ENCODE measurements at regions not wholly inside any gene's neighbourhood (a gene's known extent, or its start where the extent isn't known, plus 50 kb on each side); places are given as distances from the start of the nearest gene placed in this dataset.
A peak's percentile ranks its signal among the peaks of the same experiment; 100 is the strongest.

- H4K20me1 ChIP-seq (ENCODE audit: insufficient read depth) = no peaks in the 10 kb centered on the region
- H3K27ac ChIP-seq = no peak overlapping the region
- no peak overlapping the region for H3K4me3 ChIP-seq (IDR thresholded peaks at IDR 0.05; ENCODE audit: insufficient read depth, low read depth, low read length)
- H3K9ac ChIP-seq = no peak overlapping the region
- H3K36me3 ChIP-seq (ENCODE audit: insufficient read depth) = no peaks in the 10 kb centered on the region
- no peak overlapping the region for H2AFZ ChIP-seq (ENCODE audit: low read depth)
- H3K27me3 ChIP-seq (ENCODE audit: insufficient read depth, low read depth) = no peaks in the 10 kb centered on the region
- H3K79me2 ChIP-seq (ENCODE audit: insufficient read depth, low read depth) = no peaks in the 10 kb centered on the region
- no peak overlapping the region for H3K4me2 ChIP-seq
- no peaks in the 10 kb centered on the region for H3K4me1 ChIP-seq (ENCODE audit: low read depth, poor library complexity, severe bottlenecking)
- TF ChIP-seq CTCF (conservative IDR thresholded peaks at IDR 0.05; ENCODE audit: low read depth, low read length) = no peak
Measured at GRCh38 chr6:86857783-86858182, 79.5 kb upstream of the HTR1E start.

GRCh38 chr6:86856937-86857563, 80.3 kb upstream of the HTR1E start:
- H3K4me1 ChIP-seq (ENCODE audit: low read depth, poor library complexity, severe bottlenecking) = no peaks in the 10 kb centered on the region
- no peaks in the 10 kb centered on the region for H3K36me3 ChIP-seq (ENCODE audit: insufficient read depth)
- TF ChIP-seq CTCF (conservative IDR thresholded peaks at IDR 0.05; ENCODE audit: low read depth, low read length) = peak; percentile 72
- H3K4me3 ChIP-seq (IDR thresholded peaks at IDR 0.05; ENCODE audit: insufficient read depth, low read depth, low read length) = no peak overlapping the region
- H3K27me3 ChIP-seq (ENCODE audit: insufficient read depth, low read depth) = no peaks in the 10 kb centered on the region
- H4K20me1 ChIP-seq (ENCODE audit: insufficient read depth) = no peaks in the 10 kb centered on the region
- H2AFZ ChIP-seq (ENCODE audit: low read depth) = no peak overlapping the region
- H3K79me2 ChIP-seq (ENCODE audit: insufficient read depth, low read depth) = no peaks in the 10 kb centered on the region
- no peak overlapping the region for H3K9ac ChIP-seq
- H3K4me2 ChIP-seq = no peak overlapping the region
- H3K27ac ChIP-seq = no peak overlapping the region

- H3K4me2 ChIP-seq = no peak overlapping the region
- no peak overlapping the region for H3K27ac ChIP-seq
- no peak for TF ChIP-seq CTCF (conservative IDR thresholded peaks at IDR 0.05; ENCODE audit: low read depth, low read length)
- no peaks in the 10 kb centered on the region for H3K36me3 ChIP-seq (ENCODE audit: insufficient read depth)
- H4K20me1 ChIP-seq (ENCODE audit: insufficient read depth) = no peaks in the 10 kb centered on the region
- H3K4me1 ChIP-seq (ENCODE audit: low read depth, poor library complexity, severe bottlenecking) = no peaks in the 10 kb centered on the region
- no peaks in the 10 kb centered on the region for H3K79me2 ChIP-seq (ENCODE audit: insufficient read depth, low read depth)
- H2AFZ ChIP-seq (ENCODE audit: low read depth) = no peak overlapping the region
- no peaks in the 10 kb centered on the region for H3K27me3 ChIP-seq (ENCODE audit: insufficient read depth, low read depth)
- no peak overlapping the region for H3K4me3 ChIP-seq (IDR thresholded peaks at IDR 0.05; ENCODE audit: insufficient read depth, low read depth, low read length)
- H3K9ac ChIP-seq = no peak overlapping the region
Measured at GRCh38 chr6:86856379-86856778, 80.9 kb upstream of the HTR1E start.

GRCh38 chr6:86848986-86849385, 88.3 kb upstream of the HTR1E start:
- H3K36me3 ChIP-seq (ENCODE audit: insufficient read depth) = no peaks in the 10 kb centered on the region
- no peak for TF ChIP-seq CTCF (conservative IDR thresholded peaks at IDR 0.05; ENCODE audit: low read depth, low read length)

More at GRCh38 chr6:86848986-86849385, 88.3 kb upstream of the HTR1E start:
- Histone ChIP-seq H4K20me1 (ENCODE audit: insufficient read depth) (no peaks in the 10 kb centered on the region), H3K79me2 (ENCODE audit: insufficient read depth, low read depth) (no peaks in the 10 kb centered on the region), H3K4me1 (ENCODE audit: low read depth, poor library complexity, severe bottlenecking) (no peaks in the 10 kb centered on the region), H3K9ac (no peak overlapping the region), H3K27ac (no peak overlapping the region), H3K4me3 (IDR thresholded peaks at IDR 0.05; ENCODE audit: insufficient read depth, low read depth, low read length) (no peak overlapping the region), H2AFZ (ENCODE audit: low read depth) (no peak overlapping the region), H3K4me2 (no peak overlapping the region), H3K27me3 (ENCODE audit: insufficient read depth, low read depth) (no peaks in the 10 kb centered on the region)

Data from KMS-11 (cell line).